NCI-H2227 (cell line): ENCODE measurements at regions not wholly inside any gene's neighbourhood (a gene's known extent, or its start where the extent isn't known, plus 50 kb on each side); places are given as distances from the start of the nearest gene placed in this dataset.
"Not testable (repeated sequence)": the region's sequence is repeated elsewhere in the genome, so short reads cannot be mapped to it uniquely, and the experiment has no call there.

Experiments
- DNase-seq: peaks from one replicate; lab custom pipeline; 2025; ENCODE audit not compliant: unreplicated experiment; lab: John Stamatoyannopoulos, UW

DNA sequence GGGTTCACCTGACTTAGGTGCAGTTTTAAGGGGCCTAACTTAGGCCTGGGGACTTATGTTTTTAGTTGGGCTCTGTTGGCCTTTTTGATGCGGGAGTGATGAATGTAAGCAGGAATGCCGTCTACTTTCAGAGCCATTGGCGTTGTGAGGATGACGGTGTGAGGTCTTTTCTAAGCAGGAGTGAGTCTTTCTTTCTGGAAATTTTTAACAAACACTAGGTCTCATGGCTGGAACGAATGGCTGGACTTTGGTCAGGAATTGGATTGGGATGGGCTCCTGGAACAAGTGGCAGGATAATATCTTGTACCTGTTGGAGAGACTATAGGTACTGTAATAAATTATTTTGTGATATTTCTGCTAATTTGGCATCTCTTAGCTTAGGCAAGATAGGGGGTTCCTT lies 163.9 kb upstream of the CCZ1B start:
- DNase-seq = not testable (repeated sequence)

DNA sequence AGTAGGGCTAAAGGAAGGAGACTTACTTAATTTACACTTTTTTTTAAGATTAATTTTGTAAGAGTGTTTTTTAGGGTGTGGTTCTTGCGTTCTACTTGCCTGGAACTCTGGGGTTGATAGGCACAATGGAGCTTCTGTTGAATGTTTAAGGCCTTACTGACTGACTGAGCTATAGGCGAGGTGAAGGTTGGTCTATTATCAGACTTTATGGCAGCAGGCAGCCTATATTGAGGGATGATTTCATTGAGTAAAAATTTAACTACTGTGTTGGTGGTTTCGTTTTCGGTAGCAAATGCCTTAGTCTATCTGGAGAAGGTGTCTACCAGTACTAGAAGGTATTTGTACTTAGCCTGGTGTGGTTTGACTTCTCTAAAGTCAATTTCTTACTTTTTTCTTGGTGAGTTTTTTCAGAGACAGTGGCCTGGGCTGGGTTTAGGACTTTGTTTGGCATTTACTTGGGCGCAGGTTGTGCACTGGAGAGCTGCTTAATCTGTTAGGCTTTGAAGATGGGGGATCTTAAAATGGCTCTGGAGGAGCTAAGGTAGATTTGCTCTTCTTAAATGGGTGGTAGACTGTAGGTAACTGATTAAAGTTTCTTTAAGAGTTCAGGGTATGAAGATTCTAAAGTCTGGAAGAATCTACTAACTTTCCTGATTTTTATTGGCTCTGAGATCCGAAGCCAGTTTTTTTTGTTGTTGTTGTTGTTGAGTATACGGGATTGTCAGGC lies 164.5 kb upstream of the CCZ1B start:
- not testable (repeated sequence) for DNase-seq

DNA sequence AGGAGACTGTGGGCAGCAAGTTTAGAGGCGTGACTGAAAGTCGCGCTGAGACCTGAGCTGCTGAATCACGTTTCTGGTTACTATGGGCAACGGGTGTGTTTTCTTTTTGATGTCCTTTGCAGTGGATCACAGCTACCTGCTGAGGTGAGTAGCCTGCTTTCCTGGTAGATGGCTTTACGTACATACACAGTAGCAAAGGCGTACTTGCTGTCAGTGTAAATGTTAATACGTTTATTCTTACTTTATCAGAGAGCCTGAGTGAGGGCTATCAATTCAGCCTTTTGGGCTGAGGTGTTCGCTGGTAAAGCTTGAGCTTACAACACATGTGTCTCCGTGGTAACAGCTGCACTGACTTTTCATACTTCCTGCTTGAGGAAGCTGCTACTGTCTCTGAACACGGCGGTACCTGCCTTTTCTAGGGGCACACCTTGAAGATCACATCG lies 165.1 kb upstream of the CCZ1B start:
- peak; percentile 45 for DNase-seq

DNA sequence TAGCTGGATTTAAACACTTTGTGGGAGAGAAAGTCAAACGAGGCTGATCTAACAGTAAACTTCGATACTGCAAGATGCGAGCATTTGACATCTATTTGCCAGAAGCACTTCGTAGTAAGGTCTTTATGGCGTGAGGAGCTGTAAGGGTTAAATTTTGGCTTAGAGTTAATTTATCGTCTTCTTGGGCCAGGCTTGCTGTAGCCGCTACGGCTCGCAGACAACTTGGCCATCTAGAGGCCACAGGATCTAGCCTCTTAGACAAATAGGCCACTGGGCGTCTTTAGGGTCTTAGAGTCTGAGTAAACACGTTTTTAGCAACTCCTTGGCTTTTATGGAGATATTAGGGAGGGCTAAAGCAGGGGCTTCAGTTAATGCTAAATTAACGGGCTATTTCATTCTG lies 165.6 kb upstream of the CCZ1B start:
- not testable (repeated sequence) for DNase-seq

DNA sequence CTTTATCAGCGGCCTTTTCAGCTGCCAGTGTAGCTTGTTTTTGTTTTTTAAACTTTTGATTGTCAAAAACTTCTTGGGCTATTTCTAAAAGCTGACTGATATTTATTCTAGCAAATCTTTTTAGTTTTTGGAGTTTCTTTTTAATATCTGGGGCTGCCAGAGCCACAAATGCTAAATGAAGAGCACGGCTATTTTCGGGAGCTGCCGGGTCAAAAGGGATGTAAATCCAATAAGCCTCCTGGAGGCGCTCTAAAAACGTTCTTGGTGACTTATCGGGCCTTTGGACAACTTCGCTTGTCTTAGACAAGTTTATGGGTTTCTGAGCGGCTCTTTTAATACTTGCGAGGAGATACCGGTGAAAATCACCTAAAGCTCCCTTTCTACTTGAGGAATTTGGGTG lies 166.1 kb upstream of the CCZ1B start:
- DNase-seq = not testable (repeated sequence)

DNA sequence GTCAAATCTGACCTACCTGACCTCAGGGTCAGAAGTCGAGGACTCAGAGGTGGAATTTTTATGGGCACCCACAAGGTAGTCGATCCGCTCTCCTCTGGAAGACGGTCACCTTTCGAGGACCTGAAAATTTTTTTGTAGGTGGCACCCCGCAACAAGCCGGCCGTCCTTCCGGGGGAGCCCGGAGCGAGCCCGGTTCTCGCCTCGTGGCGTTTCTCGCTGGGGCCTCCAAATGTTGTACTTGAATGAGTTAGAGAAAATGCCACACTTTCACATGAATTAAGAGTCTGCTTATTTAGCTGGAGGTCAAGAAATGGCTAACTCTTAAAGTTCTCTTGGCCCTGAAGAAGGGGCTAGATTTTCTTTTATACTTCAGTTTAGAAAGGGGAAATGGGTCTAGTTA lies 169.0 kb upstream of the CCZ1B start:
- DNase-seq = not testable (repeated sequence)

DNA sequence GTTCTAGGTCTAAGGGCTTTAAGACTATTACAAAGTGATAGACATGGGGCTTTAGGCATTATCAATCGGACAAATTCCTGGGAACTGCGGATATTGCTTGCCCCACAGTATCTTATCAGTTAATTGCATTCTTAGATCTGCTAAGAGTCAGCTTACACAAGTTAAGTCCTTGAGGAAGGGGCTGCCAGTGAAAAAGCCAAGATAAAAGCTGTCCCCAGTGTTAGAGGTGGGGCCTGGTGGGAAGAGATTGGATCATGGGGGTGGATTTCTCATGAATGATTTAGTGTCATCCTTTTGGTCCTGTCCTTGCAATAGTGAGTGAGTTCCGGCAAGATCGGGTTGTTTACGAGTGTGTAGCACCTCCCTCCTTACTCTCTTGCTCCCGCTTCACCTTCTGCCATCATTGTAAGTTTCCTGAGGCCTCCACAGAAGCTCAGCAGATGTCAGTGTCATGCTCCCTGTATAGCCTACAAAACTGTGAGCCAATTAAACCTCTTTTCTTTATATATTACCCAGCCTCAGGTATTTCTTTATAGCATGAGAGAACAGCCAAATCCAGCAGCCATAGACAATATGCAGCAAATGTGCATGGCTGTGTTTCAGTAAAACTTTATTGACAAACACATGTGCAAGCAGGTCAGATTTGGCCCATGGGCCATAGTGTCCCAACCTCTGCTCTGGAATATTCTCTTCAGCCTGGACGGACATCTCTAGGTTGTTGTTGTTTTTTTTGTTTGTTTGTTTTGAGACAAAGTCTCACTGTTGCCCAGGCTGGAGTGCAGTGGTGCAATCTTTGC lies 169.6 kb upstream of the CCZ1B start:
- DNase-seq = not testable (repeated sequence)

DNA sequence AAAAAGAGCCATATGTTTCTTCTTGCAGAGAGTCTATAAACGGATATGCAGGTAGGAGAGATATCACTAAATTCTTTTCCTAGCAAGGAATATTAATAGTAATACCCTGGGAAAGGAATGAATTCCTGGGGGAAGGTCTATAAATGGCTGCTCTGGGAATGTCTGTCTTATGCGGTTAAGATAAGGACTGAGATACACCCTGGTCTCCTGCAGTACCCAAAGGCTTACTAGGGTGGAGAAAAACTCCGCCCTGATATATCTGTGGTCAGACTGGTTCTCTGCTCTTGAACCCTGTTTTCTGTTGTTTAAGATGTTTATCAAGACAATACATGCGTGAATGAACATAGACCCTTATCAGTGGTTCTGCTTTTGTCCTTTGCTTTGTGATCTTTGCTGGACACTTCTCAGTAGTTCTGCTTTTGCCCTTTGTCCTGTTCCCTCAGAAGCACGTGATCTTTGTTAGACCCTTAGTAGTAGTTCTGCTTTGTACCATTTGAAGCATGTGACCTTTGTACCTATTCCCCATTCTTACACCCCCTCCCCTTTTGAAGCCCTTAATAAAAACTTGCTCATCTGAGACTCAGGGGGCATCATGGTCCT lies 173.1 kb upstream of the CCZ1B start:
- not testable (repeated sequence) for DNase-seq

DNA sequence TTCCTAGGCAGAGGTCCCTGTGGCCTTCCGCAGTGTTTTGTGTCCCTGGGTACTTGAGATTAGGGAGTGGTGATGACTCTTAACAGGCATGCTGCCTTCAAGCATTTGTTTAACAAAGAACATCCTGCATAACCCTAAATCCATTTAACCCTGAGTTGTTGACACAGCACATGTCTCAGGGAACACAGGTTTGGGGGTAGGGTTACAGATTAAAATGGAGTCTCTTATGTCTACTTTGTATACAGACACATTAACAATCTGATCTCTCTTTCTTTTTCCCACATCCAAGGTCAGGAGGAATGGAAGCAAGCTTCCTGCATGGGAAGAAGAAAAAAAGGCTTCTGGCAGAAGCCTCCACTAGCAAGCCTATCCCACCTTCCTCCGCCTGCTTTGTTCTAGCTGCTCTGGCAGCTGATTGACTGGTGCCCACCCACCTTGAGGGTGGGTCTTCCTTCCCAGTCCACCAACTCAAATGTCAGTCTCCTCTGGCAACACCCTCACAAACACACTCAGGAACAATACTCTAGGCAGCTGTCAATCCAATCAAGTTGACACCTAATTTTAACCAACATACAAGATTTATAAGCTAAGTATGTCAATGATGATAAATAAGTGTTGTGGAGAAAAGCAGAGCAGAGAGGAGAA lies 176.5 kb upstream of the CCZ1B start:
- no peak for DNase-seq

DNA sequence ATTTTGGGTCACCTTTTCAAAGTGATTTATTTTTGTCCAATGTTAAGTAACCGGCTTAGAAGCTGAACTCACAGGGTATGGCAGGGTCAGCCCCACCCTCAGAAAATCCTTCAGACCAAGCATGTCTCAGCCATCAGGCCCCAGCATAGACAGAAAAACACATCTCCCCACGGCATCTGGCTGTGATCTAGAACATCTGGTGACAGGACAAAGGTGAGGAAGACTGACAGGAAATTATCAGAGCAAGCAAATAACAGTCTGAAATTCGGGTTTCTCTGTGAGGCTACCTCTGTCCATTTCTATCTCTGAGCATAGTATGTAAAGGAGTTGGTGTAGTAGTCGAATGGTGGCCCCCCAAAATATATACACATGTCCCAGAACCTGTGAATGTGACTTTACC lies 177.0 kb upstream of the C1GALT1 start:
- DNase-seq = no peak

DNA sequence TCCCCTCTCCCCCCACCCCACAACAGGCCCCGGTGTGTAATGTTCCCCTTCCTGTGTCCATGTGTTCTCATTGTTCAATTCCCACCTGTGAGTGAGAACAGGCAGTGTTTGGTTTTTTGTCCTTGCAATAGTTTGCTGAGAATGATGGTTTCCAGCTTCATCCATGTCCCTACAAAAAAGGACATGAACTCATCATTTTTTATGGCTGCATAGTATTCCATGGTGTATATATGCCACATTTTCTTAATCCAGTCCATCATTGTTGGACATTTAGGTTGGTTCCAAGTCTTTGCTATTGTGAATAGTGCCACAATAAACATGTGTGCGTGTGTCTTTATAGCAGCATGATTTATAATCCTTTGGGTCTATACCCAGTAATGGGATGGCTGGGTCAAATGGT lies 176.4 kb upstream of the C1GALT1 start:
- DNase-seq = not testable (repeated sequence)

DNA sequence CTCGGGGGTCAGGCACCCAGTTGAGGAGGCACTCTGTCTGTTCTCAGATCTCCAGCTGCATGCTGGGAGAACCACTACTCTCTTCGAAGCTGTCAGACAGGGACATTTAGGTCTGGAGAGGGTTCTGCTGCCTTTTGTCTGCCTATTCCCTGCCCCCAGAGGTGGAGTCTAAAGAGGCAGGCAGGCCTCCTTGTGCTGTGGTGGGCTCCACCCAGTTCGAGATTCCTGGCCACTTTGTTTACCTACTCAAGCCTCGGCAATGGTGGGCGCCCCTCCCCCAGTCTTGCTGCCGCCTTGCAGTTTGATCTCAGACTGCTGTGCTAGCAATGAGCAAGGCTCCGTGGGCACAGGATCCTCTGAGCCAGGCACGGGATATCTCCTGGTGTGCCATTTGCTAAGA lies 171.1 kb upstream of the C1GALT1 start:
- DNase-seq = not testable (repeated sequence)

DNA sequence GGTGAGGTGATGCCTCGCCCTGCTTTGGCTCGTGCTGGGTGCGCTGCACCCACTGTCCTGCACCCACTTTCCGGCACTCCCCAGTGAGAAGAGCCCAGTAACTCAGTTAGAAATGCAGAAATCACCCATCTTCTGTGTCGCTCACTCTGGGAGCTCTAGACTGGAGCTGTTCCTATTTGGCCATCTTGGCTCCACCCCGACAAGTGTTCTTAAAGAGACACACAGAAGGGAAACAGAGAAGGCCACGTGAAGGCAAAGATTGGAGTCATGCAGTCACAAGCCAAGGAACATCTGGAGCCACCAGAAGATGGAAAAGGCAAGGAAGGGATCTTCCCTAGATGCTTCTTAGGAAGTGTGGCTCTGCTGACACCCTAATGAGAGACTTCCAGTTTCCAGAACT lies 170.6 kb upstream of the C1GALT1 start:
- DNase-seq = not testable (repeated sequence)

DNA sequence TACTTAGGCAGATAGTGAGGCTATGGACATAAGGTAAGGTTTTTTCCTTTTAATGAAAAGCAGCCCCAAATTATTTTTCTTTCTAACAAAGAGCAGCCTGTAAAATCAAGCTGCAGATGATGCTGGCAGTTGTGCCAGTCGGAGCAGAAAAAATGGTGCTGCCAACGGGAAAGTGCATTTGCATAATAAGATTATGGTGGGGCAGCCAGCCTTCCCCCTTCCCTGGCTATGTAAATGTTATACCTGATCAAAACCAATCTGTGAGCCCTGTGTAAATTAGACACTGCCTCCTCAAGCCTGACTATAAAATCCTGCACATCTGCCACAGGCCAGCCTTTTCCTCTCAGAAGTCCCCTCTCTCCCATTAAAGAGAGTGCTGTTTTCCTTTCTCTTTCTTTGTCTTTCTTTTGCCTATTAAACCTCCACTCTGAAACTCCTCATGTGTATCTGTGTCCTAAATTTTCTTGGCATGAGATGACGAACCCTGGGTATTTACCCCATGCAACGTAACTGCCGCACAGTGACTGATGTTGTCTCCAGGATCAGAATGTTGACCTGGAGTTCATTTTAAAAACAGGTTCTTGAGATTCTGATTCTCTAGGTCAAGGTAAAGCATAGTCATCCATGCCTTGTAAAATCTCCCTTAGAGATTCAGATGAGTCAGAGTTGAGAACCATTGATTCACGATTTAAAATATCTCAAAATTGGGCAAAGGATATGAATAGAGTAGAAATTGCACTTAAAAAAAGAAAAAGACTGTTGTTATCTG lies 167.3 kb upstream of the C1GALT1 start:
- no peak for DNase-seq

DNA sequence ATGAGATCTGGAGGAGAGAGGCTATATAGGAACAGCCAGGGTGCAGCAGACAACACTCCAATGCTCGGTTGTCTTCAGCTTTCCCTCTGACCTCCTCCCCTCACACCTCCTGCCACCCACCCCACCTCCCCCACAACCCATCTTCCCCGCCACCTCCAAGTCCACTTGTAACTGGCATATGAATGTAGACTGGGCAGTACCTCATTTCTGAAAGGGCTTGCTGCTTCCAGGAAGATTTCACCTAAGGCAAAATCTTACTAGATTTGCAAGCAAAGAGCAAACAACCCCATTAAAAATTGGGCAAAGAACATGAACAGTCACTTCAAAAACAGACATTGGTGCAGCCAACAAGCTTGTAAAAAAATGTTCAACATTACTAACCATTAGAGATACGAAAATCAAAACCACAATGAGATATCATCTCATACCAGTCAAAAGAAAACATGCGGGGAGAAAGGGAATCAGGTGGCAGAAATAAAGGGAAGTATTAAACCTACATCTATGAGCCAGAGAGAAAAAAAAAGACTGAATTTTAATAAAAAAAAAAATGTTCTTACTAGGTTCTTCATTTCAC lies 164.6 kb upstream of the C1GALT1 start:
- DNase-seq = no peak

DNA sequence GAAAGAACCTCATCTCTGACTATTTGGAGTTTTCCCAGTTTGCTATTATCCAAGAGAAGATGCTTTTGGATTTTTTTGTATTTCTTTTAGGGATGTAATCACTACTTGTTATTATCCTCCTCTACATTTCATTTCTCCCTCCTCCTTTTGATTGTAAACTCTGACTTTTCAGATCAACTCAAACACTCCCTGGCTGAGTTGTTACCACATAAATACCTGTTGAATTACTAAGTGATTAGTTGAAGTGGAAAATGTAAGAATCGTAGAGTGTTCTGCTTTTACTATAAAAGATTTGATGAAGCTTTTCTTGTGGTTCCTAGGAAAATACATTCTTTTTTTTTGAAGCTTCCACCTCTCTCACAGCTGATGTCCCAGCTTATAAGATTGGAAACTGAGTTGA lies 164.1 kb upstream of the C1GALT1 start:
- no peak for DNase-seq

DNA sequence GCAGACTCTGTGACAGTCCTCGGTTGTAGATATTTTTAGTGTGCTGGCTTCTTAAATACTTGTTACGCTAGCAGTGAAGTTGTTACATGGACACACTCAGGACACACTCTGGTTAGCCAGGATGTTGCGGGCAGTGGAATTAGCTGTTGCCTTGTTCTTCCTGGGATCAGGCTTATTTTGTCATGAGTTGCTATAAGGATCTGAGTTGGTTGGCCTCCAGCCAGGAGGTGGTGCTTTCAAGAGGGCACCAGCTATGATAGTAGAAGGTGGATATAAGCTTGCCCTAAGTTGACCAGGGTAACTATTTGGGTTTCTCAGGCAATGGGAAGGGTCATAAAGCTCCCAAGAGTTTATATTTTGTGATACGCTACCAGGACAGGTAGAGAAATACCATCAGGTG lies 150.1 kb upstream of the C1GALT1 start:
- no peak for DNase-seq

DNA sequence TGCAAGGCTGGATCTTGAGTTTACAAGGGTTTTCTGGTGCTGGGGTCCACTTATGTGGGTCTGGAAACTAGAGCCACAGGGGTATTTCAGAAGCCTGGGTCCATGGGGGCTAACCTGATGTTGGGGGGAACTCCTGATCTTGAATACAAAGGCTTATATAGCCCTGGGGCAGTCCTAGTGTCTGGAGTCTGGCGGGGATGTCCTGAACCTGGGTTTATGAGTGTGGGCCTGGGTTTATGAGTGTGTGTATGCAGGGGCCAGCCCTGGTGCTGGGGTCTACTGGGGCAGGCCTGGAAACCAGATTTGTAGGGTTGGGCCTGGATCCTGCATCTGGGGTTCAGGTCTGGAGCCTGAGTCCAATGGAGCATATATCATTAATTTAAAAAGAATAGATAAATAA lies 146.5 kb upstream of the C1GALT1 start:
- no peak for DNase-seq

DNA sequence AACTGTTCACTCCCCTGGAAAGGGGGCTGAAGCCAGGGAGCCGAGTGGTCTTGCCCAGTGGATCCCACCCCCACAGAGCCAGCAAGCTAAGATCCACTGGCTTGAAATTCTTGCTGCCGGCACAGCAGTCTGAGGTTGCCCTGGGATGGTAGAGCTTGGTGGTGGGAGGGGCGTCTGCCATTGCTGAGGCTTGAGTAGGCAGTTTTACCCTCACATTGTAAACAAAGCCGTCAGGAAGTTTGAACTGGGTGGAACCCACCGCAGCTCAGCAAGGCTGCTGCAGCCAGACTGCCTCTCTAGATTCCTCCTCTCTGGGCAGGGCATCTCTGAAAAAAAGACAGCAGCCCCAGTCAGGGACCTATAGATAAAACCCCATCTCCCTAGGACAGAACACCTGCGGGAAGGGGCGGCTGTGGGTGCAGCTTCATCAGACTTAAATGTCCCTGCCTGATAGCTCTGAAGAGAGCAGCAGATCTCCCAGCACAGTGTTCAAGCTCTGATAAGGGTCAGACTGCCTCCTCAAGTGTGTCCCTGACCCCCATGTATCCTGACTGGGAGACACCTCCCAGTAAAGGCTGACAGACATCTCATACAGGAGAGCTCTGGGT lies 140.0 kb upstream of the C1GALT1 start:
- DNase-seq = not testable (repeated sequence)

DNA sequence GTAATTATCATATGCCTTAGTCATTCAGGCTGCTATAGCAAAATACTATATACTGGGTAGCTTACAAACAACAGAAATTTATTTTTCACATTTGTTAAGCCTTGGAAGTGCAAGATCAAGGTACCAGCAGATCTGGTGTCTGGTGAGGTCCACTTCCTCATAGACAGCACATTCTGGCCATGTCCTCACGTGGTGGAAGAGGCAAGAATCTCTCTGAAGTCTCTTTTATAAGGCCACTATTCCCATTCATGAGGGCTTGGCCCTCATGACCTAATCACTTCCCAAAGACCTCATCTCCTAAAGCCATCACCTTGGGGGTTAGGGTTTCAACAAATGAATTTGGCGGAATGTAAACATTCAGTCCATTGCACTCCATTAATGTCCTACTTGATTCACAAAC lies 137.5 kb upstream of the C1GALT1 start:
- no peak for DNase-seq
